ENCODE measurements at regions not wholly inside any gene's neighbourhood (a gene's known extent, or its start where the extent isn't known, plus 50 kb on each side); places are given as distances from the start of the nearest gene placed in this dataset.

- DNase-seq (ENCODE audit: low read depth, low spot score), result no peak
- no peak overlapping the region for H3K4me3 ChIP-seq (ENCODE audit: low read depth, low read length)
- TF ChIP-seq, protein P1, sequence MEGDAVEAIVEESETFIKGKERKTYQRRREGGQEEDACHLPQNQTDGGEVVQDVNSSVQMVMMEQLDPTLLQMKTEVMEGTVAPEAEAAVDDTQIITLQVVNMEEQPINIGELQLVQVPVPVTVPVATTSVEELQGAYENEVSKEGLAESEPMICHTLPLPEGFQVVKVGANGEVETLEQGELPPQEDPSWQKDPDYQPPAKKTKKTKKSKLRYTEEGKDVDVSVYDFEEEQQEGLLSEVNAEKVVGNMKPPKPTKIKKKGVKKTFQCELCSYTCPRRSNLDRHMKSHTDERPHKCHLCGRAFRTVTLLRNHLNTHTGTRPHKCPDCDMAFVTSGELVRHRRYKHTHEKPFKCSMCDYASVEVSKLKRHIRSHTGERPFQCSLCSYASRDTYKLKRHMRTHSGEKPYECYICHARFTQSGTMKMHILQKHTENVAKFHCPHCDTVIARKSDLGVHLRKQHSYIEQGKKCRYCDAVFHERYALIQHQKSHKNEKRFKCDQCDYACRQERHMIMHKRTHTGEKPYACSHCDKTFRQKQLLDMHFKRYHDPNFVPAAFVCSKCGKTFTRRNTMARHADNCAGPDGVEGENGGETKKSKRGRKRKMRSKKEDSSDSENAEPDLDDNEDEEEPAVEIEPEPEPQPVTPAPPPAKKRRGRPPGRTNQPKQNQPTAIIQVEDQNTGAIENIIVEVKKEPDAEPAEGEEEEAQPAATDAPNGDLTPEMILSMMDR (IDR thresholded peaks at IDR 0.05; ENCODE audit: low read depth, low read length), result no peak
- in situ Hi-C loops (cut with HindIII; ENCODE audit: low sequenced_read_pairs), result no loop called here
Measured at GRCh38 chr5:105929858-105930257, 1740.9 kb downstream of the EFNA5 start.

DNA sequence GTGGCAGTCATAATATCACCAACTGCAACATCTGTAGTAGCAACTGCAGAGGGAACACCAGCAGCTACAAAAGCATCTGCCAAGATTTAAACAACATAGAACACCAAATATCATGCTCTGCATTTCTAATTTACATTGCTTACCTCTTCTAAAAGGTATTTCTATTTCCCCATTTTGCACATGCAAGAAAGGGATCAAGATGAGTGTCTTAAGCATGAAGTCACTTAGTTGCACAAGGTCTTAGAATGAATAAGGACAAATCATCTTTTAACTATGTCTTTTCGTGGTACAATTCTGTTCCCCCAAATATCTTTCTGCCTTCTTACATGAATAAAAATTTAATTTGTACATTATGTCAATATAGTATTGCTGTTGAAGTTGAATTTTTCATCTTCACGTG is 1746.4 kb downstream of the EFNA5 start:
- TF ChIP-seq, protein P1 (IDR thresholded peaks at IDR 0.05; ENCODE audit: low read depth, low read length), result no peak
- H3K4me3 ChIP-seq (ENCODE audit: low read depth, low read length), result no peak overlapping the region
- no peak for DNase-seq (ENCODE audit: low read depth, low spot score)
- in situ Hi-C loops (cut with HindIII; ENCODE audit: low sequenced_read_pairs), result no loop called here

DNA sequence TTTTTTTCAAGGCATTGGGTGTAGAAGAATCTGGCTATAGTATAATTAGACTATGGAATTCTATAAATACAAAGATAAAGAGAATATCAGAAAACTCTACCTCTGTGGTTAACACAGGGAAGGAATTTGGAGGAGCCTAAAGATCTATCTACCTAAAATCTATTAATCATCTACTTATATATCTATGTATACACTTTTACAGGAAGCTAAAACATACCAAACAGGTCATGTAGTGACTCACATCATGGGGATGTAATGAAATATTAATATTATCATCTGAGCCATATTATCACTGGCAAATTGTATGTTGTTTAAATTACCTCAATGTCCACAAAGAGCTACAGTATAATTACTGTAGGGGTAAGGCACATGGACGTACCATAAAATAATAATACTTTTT is 1748.2 kb downstream of the EFNA5 start:
- TF ChIP-seq, protein P1 (IDR thresholded peaks at IDR 0.05; ENCODE audit: low read depth, low read length), result no peak
- no peak for DNase-seq (ENCODE audit: low read depth, low spot score)
- in situ Hi-C loops (cut with HindIII; ENCODE audit: low sequenced_read_pairs), result no loop called here
- H3K4me3 ChIP-seq (ENCODE audit: low read depth, low read length), result no peak overlapping the region

GRCh38 chr5:105922080-105922479 is 1748.7 kb downstream of the EFNA5 start:
- in situ Hi-C loops (cut with HindIII; ENCODE audit: low sequenced_read_pairs), result no loop called here
- TF ChIP-seq, protein P1 (IDR thresholded peaks at IDR 0.05; ENCODE audit: low read depth, low read length), result no peak
- no peak overlapping the region for H3K4me3 ChIP-seq (ENCODE audit: low read depth, low read length)
- no peak for DNase-seq (ENCODE audit: low read depth, low spot score)

DNA sequence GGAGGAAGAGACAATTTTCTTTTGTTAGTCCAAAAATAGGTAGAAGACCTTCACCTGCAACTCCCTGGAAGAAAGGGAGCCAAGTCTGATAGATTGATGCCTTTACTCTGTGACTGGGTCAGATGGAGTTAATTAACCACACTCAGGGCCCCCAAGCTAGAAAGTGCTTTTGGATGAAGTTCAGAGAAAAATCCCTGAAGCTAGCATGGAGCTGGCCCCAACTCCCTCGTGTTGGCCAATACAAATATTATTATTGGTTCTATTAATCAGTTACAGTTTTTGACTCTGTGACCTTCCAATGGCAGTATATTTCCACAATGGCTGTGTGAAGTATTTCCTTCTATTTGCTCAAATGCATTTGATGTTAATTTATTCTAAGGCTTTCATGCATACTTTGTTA is 1753.5 kb downstream of the EFNA5 start:
- in situ Hi-C loops (cut with HindIII; ENCODE audit: low sequenced_read_pairs), result no loop called here
- no peak overlapping the region for H3K4me3 ChIP-seq (ENCODE audit: low read depth, low read length)
- TF ChIP-seq, protein P1 (IDR thresholded peaks at IDR 0.05; ENCODE audit: low read depth, low read length), result no peak
- DNase-seq (ENCODE audit: low read depth, low spot score), result no peak

- H3K4me3 ChIP-seq (ENCODE audit: low read depth, low read length), result no peak overlapping the region
- no peak for DNase-seq (ENCODE audit: low read depth, low spot score)
- TF ChIP-seq, protein P1 (IDR thresholded peaks at IDR 0.05; ENCODE audit: low read depth, low read length), result no peak
- in situ Hi-C loops (cut with HindIII; ENCODE audit: low sequenced_read_pairs), result no loop called here
Measured at GRCh38 chr5:105907016-105907415, 1763.7 kb downstream of the EFNA5 start.

- no peak for DNase-seq (ENCODE audit: low read depth, low spot score)
- TF ChIP-seq, protein P1 (IDR thresholded peaks at IDR 0.05; ENCODE audit: low read depth, low read length), result no peak
- in situ Hi-C loops (cut with HindIII; ENCODE audit: low sequenced_read_pairs), result no loop called here
- no peak overlapping the region for H3K4me3 ChIP-seq (ENCODE audit: low read depth, low read length)
Measured at GRCh38 chr5:105905392-105905791, 1765.3 kb downstream of the EFNA5 start.
